BE2C (cell line): ENCODE measurements at regions not wholly inside any gene's neighbourhood (a gene's known extent, or its start where the extent isn't known, plus 50 kb on each side); places are given as distances from the start of the nearest gene placed in this dataset.

ENCODE experiments used
- DNase-seq: peaks from one replicate; pipeline ENCODE4 v3.0.0-alpha.2; 2020
- H3K27me3 ChIP-seq: fragments of 250-450 bp; sonication (Bioruptor Pico); 2 replicates; pipeline ENCODE4 v1.5.1; 2020; ENCODE audit warnings: mild to moderate bottlenecking
- H3K36me3 ChIP-seq: fragments of 250-450 bp; sonication (Bioruptor Pico); 2 replicates; pipeline ENCODE4 v1.5.1; 2020; ENCODE audit warnings: mild to moderate bottlenecking
- H3K4me1 ChIP-seq: fragments of 250-450 bp; sonication (Bioruptor Pico); 2 replicates; pipeline ENCODE4 v1.5.1; 2020
- H3K4me3 ChIP-seq: 2 replicates; pipeline ENCODE4 v1.5.1; 2011; ENCODE audit warnings: low read depth, low read length
- H3K9me3 ChIP-seq: fragments of 250-450 bp; sonication (Bioruptor Pico); 2 replicates; pipeline ENCODE4 v1.5.1; 2020
- CTCF ChIP-seq: IDR thresholded peaks from 2 replicates; pipeline ENCODE4 v1.5.1; 2012; ENCODE audit warnings: mild to moderate bottlenecking, low read depth, low read length

- DNase-seq, result no peak
- Histone ChIP-seq H3K4me3 (no peak overlapping the region), H3K4me1 (no peaks in the 10 kb centered on the region), H3K9me3 (no peaks in the 10 kb centered on the region), H3K27me3 (no peaks in the 10 kb centered on the region), H3K36me3 (no peaks in the 10 kb centered on the region)
- no peak for TF ChIP-seq CTCF
These were observed 73.1 kb upstream of the GALNT2 start for GRCh38 chr1:229993894-229994293.

GRCh38 chr1:229999004-229999670 lies 67.9 kb upstream of the GALNT2 start:
- no peak for TF ChIP-seq CTCF
- Histone ChIP-seq H3K4me1 (no peaks in the 10 kb centered on the region), H3K36me3 (no peaks in the 10 kb centered on the region), H3K27me3 (no peaks in the 10 kb centered on the region), H3K9me3 (no peaks in the 10 kb centered on the region), H3K4me3 (no peak overlapping the region)
- no peak for DNase-seq

- Histone ChIP-seq H3K4me3 (no peak overlapping the region), H3K4me1 (no peaks in the 10 kb centered on the region), H3K27me3 (no peaks in the 10 kb centered on the region), H3K36me3 (no peaks in the 10 kb centered on the region), H3K9me3 (no peaks in the 10 kb centered on the region)
- TF ChIP-seq CTCF, result no peak
- no peak for DNase-seq
These were observed 66.4 kb upstream of the GALNT2 start for GRCh38 chr1:230000493-230001184.

- no peaks in the 10 kb centered on the region for H3K9me3 ChIP-seq
- DNase-seq, result no peak
- H3K4me3 ChIP-seq, result no peak overlapping the region
- no peaks in the 10 kb centered on the region for H3K27me3 ChIP-seq
- no peak for TF ChIP-seq CTCF
- H3K36me3 ChIP-seq, result no peaks in the 10 kb centered on the region
- no peaks in the 10 kb centered on the region for H3K4me1 ChIP-seq
These were observed 64.8 kb upstream of the GALNT2 start for GRCh38 chr1:230002164-230002803.

GRCh38 chr1:230003409-230003808 lies 63.6 kb upstream of the GALNT2 start:
- no peak for TF ChIP-seq CTCF
- Histone ChIP-seq H3K9me3 (no peaks in the 10 kb centered on the region), H3K4me3 (no peak overlapping the region), H3K27me3 (no peaks in the 10 kb centered on the region), H3K36me3 (no peaks in the 10 kb centered on the region), H3K4me1 (no peaks in the 10 kb centered on the region)
- DNase-seq, result no peak

- no peaks in the 10 kb centered on the region for H3K36me3 ChIP-seq
- no peak for TF ChIP-seq CTCF
- H3K4me1 ChIP-seq, result no peaks in the 10 kb centered on the region
- no peaks in the 10 kb centered on the region for H3K9me3 ChIP-seq
- no peak overlapping the region for H3K4me3 ChIP-seq
- no peaks in the 10 kb centered on the region for H3K27me3 ChIP-seq
- no peak for DNase-seq
These were observed 62.0 kb upstream of the GALNT2 start for GRCh38 chr1:230005040-230005439.
